Osteoblast (primary cell): ENCODE measurements at regions not wholly inside any gene's neighbourhood (a gene's known extent, or its start where the extent isn't known, plus 50 kb on each side); places are given as distances from the start of the nearest gene placed in this dataset.
"Not testable (repeated sequence)": the region's sequence is repeated elsewhere in the genome, so short reads cannot be mapped to it uniquely, and the experiment has no call there.

ENCODE experiments used
- DNase-seq: peaks from one replicate; pipeline ENCODE4 v3.0.0; 2011; ENCODE audit warnings: low spot score, mixed read lengths; ENCODE audit not compliant: insufficient read length; ENCODE audit errors: missing footprints
- H2AFZ ChIP-seq: 2 replicates; pipeline ENCODE4 v1.6.0; 2011; ENCODE audit warnings: mild to moderate bottlenecking, low read length
- H3K27ac ChIP-seq: 2 replicates; pipeline ENCODE4 v1.5.1; 2011; ENCODE audit warnings: mild to moderate bottlenecking, low read depth, low read length, moderate library complexity
- H3K27me3 ChIP-seq: 2 replicates; pipeline ENCODE4 v1.6.0; 2012; ENCODE audit warnings: mild to moderate bottlenecking, control low read depth, inconsistent platforms, low read length, moderate library complexity; ENCODE audit not compliant: insufficient read depth
- H3K36me3 ChIP-seq: 2 replicates; pipeline ENCODE4 v1.5.1; 2011; ENCODE audit warnings: mild to moderate bottlenecking, low read length, control low read depth, moderate library complexity; ENCODE audit not compliant: insufficient read depth
- H3K4me1 ChIP-seq: 2 replicates; pipeline ENCODE4 v1.5.1; 2011; ENCODE audit warnings: mild to moderate bottlenecking, low read length, control low read depth, moderate library complexity; ENCODE audit not compliant: insufficient read depth
- H3K4me2 ChIP-seq: 2 replicates; pipeline ENCODE4 v1.6.0; 2011; ENCODE audit warnings: mild to moderate bottlenecking, low read length; ENCODE audit not compliant: insufficient read depth
- H3K4me3 ChIP-seq: fragments of 200-600 bp; sonication (generic); 3 replicates; pipeline ENCODE4 v1.5.1; 2012; ENCODE audit warnings: mild to moderate bottlenecking, low read length, inconsistent platforms; ENCODE audit not compliant: insufficient read depth
- H3K79me2 ChIP-seq: 2 replicates; pipeline ENCODE4 v1.6.0; 2012; ENCODE audit warnings: mild to moderate bottlenecking, low read length, control low read depth, inconsistent platforms; ENCODE audit not compliant: insufficient read depth
- H3K9me3 ChIP-seq: 2 replicates; pipeline ENCODE4 v1.5.1; 2011; ENCODE audit warnings: low read depth, low read length, control low read depth
- H4K20me1 ChIP-seq: 2 replicates; pipeline ENCODE4 v1.6.0; 2012; ENCODE audit warnings: mild to moderate bottlenecking, low read length, control low read depth; ENCODE audit not compliant: insufficient read depth
- CTCF ChIP-seq: IDR thresholded peaks from 2 replicates; pipeline ENCODE4 v1.5.1; 2011; ENCODE audit warnings: mild to moderate bottlenecking, low read depth, low read length, moderate library complexity; ENCODE audit errors: extremely low read depth

- no peak for DNase-seq
- H3K27me3 ChIP-seq: no peaks in the 10 kb centered on the region
- no peak overlapping the region for H2AFZ ChIP-seq
- no peaks in the 10 kb centered on the region for H3K36me3 ChIP-seq
- TF ChIP-seq CTCF: no peak
- H3K79me2 ChIP-seq: no peaks in the 10 kb centered on the region
- H4K20me1 ChIP-seq: no peaks in the 10 kb centered on the region
- no peaks in the 10 kb centered on the region for H3K4me1 ChIP-seq
- no peak overlapping the region for H3K4me2 ChIP-seq
- H3K4me3 ChIP-seq: no peak overlapping the region
- no peak overlapping the region for H3K27ac ChIP-seq
- H3K9me3 ChIP-seq: no peaks in the 10 kb centered on the region
Measured at GRCh38 chrX:82384401-82384800, 1123.7 kb upstream of the POU3F4 start.

- Histone ChIP-seq H3K4me1 (no peaks in the 10 kb centered on the region), H3K27ac (no peak overlapping the region), H3K4me3 (no peak overlapping the region), H4K20me1 (no peaks in the 10 kb centered on the region), H3K9me3 (no peaks in the 10 kb centered on the region), H3K4me2 (no peak overlapping the region), H3K79me2 (no peaks in the 10 kb centered on the region), H3K27me3 (no peaks in the 10 kb centered on the region), H2AFZ (no peak overlapping the region), H3K36me3 (no peaks in the 10 kb centered on the region)
- no peak for TF ChIP-seq CTCF
- DNase-seq: no peak
Measured at GRCh38 chrX:82412858-82413257, 1095.2 kb upstream of the POU3F4 start.

GRCh38 chrX:82442281-82442680 lies 1065.8 kb upstream of the POU3F4 start:
- H3K4me2 ChIP-seq: no peak overlapping the region

GRCh38 chrX:82451725-82452124 lies 1056.4 kb upstream of the POU3F4 start:
- Histone ChIP-seq H3K4me2 (no peak overlapping the region), H3K4me1 (no peaks in the 10 kb centered on the region), H3K4me3 (no peak overlapping the region), H3K27me3 (no peaks in the 10 kb centered on the region), H3K79me2 (no peaks in the 10 kb centered on the region), H3K36me3 (no peaks in the 10 kb centered on the region), H2AFZ (no peak overlapping the region), H4K20me1 (no peaks in the 10 kb centered on the region), H3K27ac (no peak overlapping the region), H3K9me3 (no peaks in the 10 kb centered on the region)
- DNase-seq: peak; percentile 11
- no peak for TF ChIP-seq CTCF

More at GRCh38 chrX:82442281-82442680, 1065.8 kb upstream of the POU3F4 start:
- no peak for DNase-seq
- Histone ChIP-seq H3K9me3 (no peaks in the 10 kb centered on the region), H3K36me3 (no peaks in the 10 kb centered on the region), H3K27ac (no peak overlapping the region), H3K79me2 (no peaks in the 10 kb centered on the region), H2AFZ (no peak overlapping the region), H3K27me3 (no peaks in the 10 kb centered on the region), H3K4me1 (no peaks in the 10 kb centered on the region), H4K20me1 (no peaks in the 10 kb centered on the region), H3K4me3 (no peak overlapping the region)
- no peak for TF ChIP-seq CTCF

GRCh38 chrX:82455852-82456251 lies 1052.2 kb upstream of the POU3F4 start:
- not testable (repeated sequence) for H4K20me1 ChIP-seq, H3K27ac ChIP-seq, H3K27me3 ChIP-seq, DNase-seq, H3K4me2 ChIP-seq, H3K36me3 ChIP-seq, H3K4me3 ChIP-seq, H2AFZ ChIP-seq, H3K9me3 ChIP-seq, H3K4me1 ChIP-seq, H3K79me2 ChIP-seq
